H1 (cell line): ENCODE measurements at regions not wholly inside any gene's neighbourhood (a gene's known extent, or its start where the extent isn't known, plus 50 kb on each side); places are given as distances from the start of the nearest gene placed in this dataset.

Source experiments
- CTCF ChIP-seq, 3 experiments: IDR thresholded peaks; 1 replicate in 2 of 3; 2 replicates in 1 of 3; pipeline versions ENCODE4 v1.5.1 to v1.6.1; 2011; ENCODE audit warnings: low read length in 3 of 3, mild to moderate bottlenecking in 3 of 3, inconsistent platforms in 2 of 3, low read depth in 1 of 3, moderate library complexity in 1 of 3; ENCODE audit not compliant: insufficient read depth in 1 of 3; ENCODE audit errors: control extremely low read depth in 1 of 3
- HDAC2 ChIP-seq, 2 experiments: fragments of 300-600 bp in 1 of 2; sonication (generic) in 1 of 2; IDR thresholded peaks; 2 replicates each; pipeline ENCODE4 v1.6.1; 2011 to 2012; ENCODE audit warnings: low read depth in 2 of 2, low read length in 2 of 2, mild to moderate bottlenecking in 2 of 2, moderate library complexity in 2 of 2, borderline replicate concordance in 1 of 2, inconsistent platforms in 1 of 2
- RBBP5 ChIP-seq: IDR thresholded peaks from 2 replicates; pipeline ENCODE4 v1.7.1; 2012; ENCODE audit warnings: low read depth, mild to moderate bottlenecking, inconsistent platforms, low read length, moderate library complexity, borderline replicate concordance
- RNF2 ChIP-seq: fragments of 200-900, 300-1000 bp; sonication (generic); IDR thresholded peaks from 2 replicates; pipeline ENCODE4 v1.7.1; 2016; ENCODE audit warnings: borderline replicate concordance, low read depth, mild to moderate bottlenecking, antibody characterized with exemption, low read length; ENCODE audit not compliant: poor library complexity, severe bottlenecking; ENCODE audit errors: missing control alignments
- TAF1 ChIP-seq: IDR thresholded peaks from 2 replicates; pipeline ENCODE4 v1.6.1; 2011; ENCODE audit warnings: mild to moderate bottlenecking, low read depth, low read length

GRCh38 chr3:107221856-107222255 lies 155.4 kb upstream of the CCDC54 start (continued):
- no peak for TF ChIP-seq HDAC2 (IDR thresholded peaks at IDR 0.05; ENCODE audit: borderline replicate concordance in 1 of 2, low read depth in 2 of 2, low read length in 2 of 2)
- TF ChIP-seq RNF2, result no peak
- TF ChIP-seq CTCF (IDR thresholded peaks at IDR 0.05; ENCODE audit: control extremely low read depth in 1 of 3, insufficient read depth in 1 of 3, low read depth in 1 of 3, low read length in 3 of 3), result no peak
- TF ChIP-seq RBBP5, result no peak
- TF ChIP-seq TAF1, result no peak
